H9 (cell line): ENCODE measurements at regions not wholly inside any gene's neighbourhood (a gene's known extent, or its start where the extent isn't known, plus 50 kb on each side); places are given as distances from the start of the nearest gene placed in this dataset.

ENCODE experiments used
- DNase-seq: peaks from one replicate; pipeline ENCODE4 v3.0.0-alpha.2; 2017
- H2AFZ ChIP-seq: one replicate; pipeline ENCODE4 v1.6.1; 2013; ENCODE audit warnings: mild to moderate bottlenecking, low read length, control low read depth, moderate library complexity
- H2AK5ac ChIP-seq: 2 replicates; pipeline ENCODE4 v1.6.1; 2013; ENCODE audit warnings: low read length, control low read depth, mixed read lengths; ENCODE audit not compliant: insufficient read length
- H2BK120ac ChIP-seq: one replicate; pipeline ENCODE4 v1.6.1; 2013; ENCODE audit warnings: low read depth, mild to moderate bottlenecking, low read length, control low read depth, inconsistent platforms; ENCODE audit not compliant: poor library complexity, severe bottlenecking
- H2BK12ac ChIP-seq: 2 replicates; pipeline ENCODE4 v1.6.1; 2013; ENCODE audit warnings: low read length, control low read depth, mixed read lengths, low read depth; ENCODE audit not compliant: insufficient read length
- H2BK15ac ChIP-seq: 2 replicates; pipeline ENCODE4 v1.6.1; 2013; ENCODE audit warnings: low read depth, low read length, control low read depth
- H2BK20ac ChIP-seq: one replicate; pipeline ENCODE4 v1.6.1; 2013; ENCODE audit warnings: low read depth, mild to moderate bottlenecking, low read length, control low read depth, inconsistent platforms; ENCODE audit not compliant: poor library complexity, severe bottlenecking
- H2BK5ac ChIP-seq: 2 replicates; pipeline ENCODE4 v1.6.1; 2013; ENCODE audit warnings: low read length, control low read depth, mixed read lengths; ENCODE audit not compliant: insufficient read length
- H3K14ac ChIP-seq: 2 replicates; pipeline ENCODE4 v1.6.1; 2013; ENCODE audit warnings: low read length, control low read depth; ENCODE audit not compliant: insufficient read depth
- H3K18ac ChIP-seq: 2 replicates; pipeline ENCODE4 v1.6.1; 2013; ENCODE audit warnings: low read depth, mild to moderate bottlenecking, mixed read lengths, low read length, control low read depth; ENCODE audit not compliant: insufficient read length
- H3K23ac ChIP-seq: 2 replicates; pipeline ENCODE4 v1.6.1; 2013; ENCODE audit warnings: low read length, control low read depth, mixed read lengths, low read depth; ENCODE audit not compliant: insufficient read length
- H3K23me2 ChIP-seq: 2 replicates; pipeline ENCODE4 v1.6.1; 2013; ENCODE audit warnings: low read depth, mild to moderate bottlenecking, mixed read lengths, low read length, control low read depth; ENCODE audit not compliant: insufficient read length, poor library complexity, severe bottlenecking
- H3K27ac ChIP-seq: 2 replicates; pipeline ENCODE4 v1.5.1; 2013; ENCODE audit warnings: low read length, control low read depth, mixed read lengths, low read depth; ENCODE audit not compliant: insufficient read length
- H3K27me3 ChIP-seq: 2 replicates; pipeline ENCODE4 v1.6.1; 2013; ENCODE audit warnings: low read length, control low read depth, inconsistent platforms; ENCODE audit not compliant: insufficient read depth
- H3K4ac ChIP-seq: 2 replicates; pipeline ENCODE4 v1.6.1; 2013; ENCODE audit warnings: low read depth, mild to moderate bottlenecking, control low read depth, inconsistent platforms, low read length, moderate library complexity
- H3K4me1 ChIP-seq: 2 replicates; pipeline ENCODE4 v1.6.1; 2013; ENCODE audit warnings: low read length, control low read depth, inconsistent platforms; ENCODE audit not compliant: insufficient read depth
- H3K4me2 ChIP-seq: 2 replicates; pipeline ENCODE4 v1.6.1; 2013; ENCODE audit warnings: low read length, control low read depth, mixed read lengths; ENCODE audit not compliant: insufficient read length, insufficient read depth
- H3K56ac ChIP-seq: 2 replicates; pipeline ENCODE4 v1.6.1; 2013; ENCODE audit warnings: low read depth, mild to moderate bottlenecking, mixed read lengths, low read length, control low read depth; ENCODE audit not compliant: insufficient read length
- H3K79me1 ChIP-seq: 2 replicates; pipeline ENCODE4 v1.6.1; 2013; ENCODE audit warnings: low read depth, mild to moderate bottlenecking, moderate library complexity, low read length, control low read depth, inconsistent platforms; ENCODE audit not compliant: insufficient read depth, poor library complexity, severe bottlenecking
- H3K79me2 ChIP-seq: 2 replicates; pipeline ENCODE4 v1.6.1; 2013; ENCODE audit warnings: low read length, control low read depth, inconsistent platforms; ENCODE audit not compliant: insufficient read depth
- H3K9ac ChIP-seq: 2 replicates; pipeline ENCODE4 v1.6.1; 2013; ENCODE audit warnings: low read length, control low read depth, mixed read lengths; ENCODE audit not compliant: insufficient read length; ENCODE audit errors: extremely low read depth
- H3K9me3 ChIP-seq: one replicate; pipeline ENCODE4 v1.6.1; 2013; ENCODE audit warnings: low read depth, low read length, inconsistent platforms; ENCODE audit not compliant: control insufficient read depth
- H3T11ph ChIP-seq: one replicate; pipeline ENCODE4 v1.6.1; 2013; ENCODE audit warnings: mild to moderate bottlenecking, low read length, control low read depth, inconsistent platforms
- H4K20me1 ChIP-seq: one replicate; pipeline ENCODE4 v1.6.1; 2013; ENCODE audit not compliant: control insufficient read depth, insufficient read length, insufficient read depth
- H4K5ac ChIP-seq: 2 replicates; pipeline ENCODE4 v1.6.1; 2013; ENCODE audit warnings: low read depth, mild to moderate bottlenecking, mixed read lengths, low read length, control low read depth; ENCODE audit not compliant: insufficient read length
- H4K8ac ChIP-seq: replicated peaks from 2 replicates; pipeline ENCODE4 v1.6.1; 2013; ENCODE audit warnings: low read length, control low read depth, mixed read lengths, low read depth; ENCODE audit not compliant: insufficient read length
- H4K91ac ChIP-seq: 2 replicates; pipeline ENCODE4 v1.6.1; 2013; ENCODE audit warnings: low read depth, mild to moderate bottlenecking, moderate library complexity, mixed read lengths, low read length, control low read depth; ENCODE audit not compliant: insufficient read length
- H3K27ac Mint-ChIP-seq, 3 experiments: 2 replicates in 2 of 3; 3 replicates in 1 of 3; pipeline ENCODE4 v1.8.0; 2020 to 2021; ENCODE audit warnings: mixed read lengths in 3 of 3, mild to moderate bottlenecking in 1 of 3, moderate library complexity in 1 of 3
- H3K27me3 Mint-ChIP-seq: 2 replicates; pipeline ENCODE4 v1.8.0; 2021; ENCODE audit warnings: low read depth, mild to moderate bottlenecking, moderate library complexity, mixed read lengths
- H3K36me3 Mint-ChIP-seq, 3 experiments: 2 replicates in 2 of 3; 3 replicates in 1 of 3; pipeline ENCODE4 v1.8.0; 2020 to 2021; ENCODE audit warnings: low read depth in 3 of 3, mixed read lengths in 3 of 3; ENCODE audit not compliant: insufficient read depth in 1 of 3
- H3K4me1 Mint-ChIP-seq, 2 experiments: 2 replicates each; pipeline ENCODE4 v1.8.0; 2020; ENCODE audit warnings: mixed read lengths in 2 of 2
- H3K4me3 Mint-ChIP-seq, 2 experiments: 2 replicates in 1 of 2; 3 replicates in 1 of 2; pipeline ENCODE4 v1.8.0; 2020 to 2021; ENCODE audit warnings: mild to moderate bottlenecking in 2 of 2, mixed read lengths in 2 of 2, moderate library complexity in 1 of 2
- H3K9me3 Mint-ChIP-seq, 2 experiments: 2 replicates in 1 of 2; 3 replicates in 1 of 2; pipeline ENCODE4 v1.8.0; 2020; ENCODE audit warnings: mild to moderate bottlenecking in 2 of 2, mixed read lengths in 2 of 2, moderate library complexity in 1 of 2
- CTCF ChIP-seq: fragments of 200-600 bp; sonication (generic); conservative IDR thresholded peaks from 3 replicates; pipeline ENCODE4 v1.8.0; 2021; ENCODE audit warnings: antibody characterized with exemption, mild to moderate bottlenecking
- WGBS: extraction: QIAGEN DNeasy Blood & Tissue Kit; methylation state at CpG from one replicate; pipeline ENCODE4 v1.1.7; 2013; ENCODE audit warnings: missing lambda C conversion rate, low lambda C conversion rate, mixed read lengths; ENCODE audit not compliant: insufficient read length; ENCODE audit errors: extremely low coverage; 5-methylcytosine and 5-hydroxymethylcytosine counted together

GRCh38 chr12:76206039-76206676 is 121.7 kb upstream of the NAP1L1 start:
- H3K27me3 Mint-ChIP-seq: peaks cover 2% of the 10 kb centered on the region; the same call in 1 of the 2 replicates
- Histone ChIP-seq H3K9me3 (no peaks in the 10 kb centered on the region), H3K14ac (no peak overlapping the region), H3K27me3 (no peaks in the 10 kb centered on the region), H3K4me1 (no peaks in the 10 kb centered on the region), H3K23me2 (no peaks in the 10 kb centered on the region), H3T11ph (no peak overlapping the region), H2BK12ac (no peak overlapping the region), H2AK5ac (no peak overlapping the region), H4K20me1 (no peaks in the 10 kb centered on the region), H2BK120ac (no peak overlapping the region), H2AFZ (no peak overlapping the region), H2BK20ac (no peak overlapping the region), H3K79me2 (no peaks in the 10 kb centered on the region), H2BK5ac (no peak overlapping the region), H3K23ac (no peak overlapping the region), H4K5ac (no peak overlapping the region), H4K91ac (no peak overlapping the region), H3K56ac (no peak overlapping the region), H3K27ac (no peak overlapping the region), H3K18ac (no peak overlapping the region), H3K9ac (peak overlapping the region; percentile 20), H3K4ac (no peak overlapping the region), H2BK15ac (no peak overlapping the region), H3K79me1 (no peaks in the 10 kb centered on the region), H3K4me2 (no peak overlapping the region), H4K8ac (no peak overlapping the region)
- H3K27ac Mint-ChIP-seq: no peak overlapping the region
- H3K4me3 Mint-ChIP-seq: no peak overlapping the region
- WGBS: no CpG with 5 or more reads among the region's 1 CpG
- DNase-seq: no peak
- H3K4me1 Mint-ChIP-seq: peaks cover 8 to 9% of the 10 kb centered on the region in 2 experiments; a peak in 3 of 4 replicates
- H3K9me3 Mint-ChIP-seq: peaks cover 13 to 18% of the 10 kb centered on the region in 2 experiments
- peaks cover 0 to 17% (median 5%) of the 10 kb centered on the region in 3 experiments; a peak in 6 of 7 replicates for H3K36me3 Mint-ChIP-seq
- no peak for TF ChIP-seq CTCF
